ENCODE measurements at regions not wholly inside any gene's neighbourhood (a gene's known extent, or its start where the extent isn't known, plus 50 kb on each side); places are given as distances from the start of the nearest gene placed in this dataset.

DNA sequence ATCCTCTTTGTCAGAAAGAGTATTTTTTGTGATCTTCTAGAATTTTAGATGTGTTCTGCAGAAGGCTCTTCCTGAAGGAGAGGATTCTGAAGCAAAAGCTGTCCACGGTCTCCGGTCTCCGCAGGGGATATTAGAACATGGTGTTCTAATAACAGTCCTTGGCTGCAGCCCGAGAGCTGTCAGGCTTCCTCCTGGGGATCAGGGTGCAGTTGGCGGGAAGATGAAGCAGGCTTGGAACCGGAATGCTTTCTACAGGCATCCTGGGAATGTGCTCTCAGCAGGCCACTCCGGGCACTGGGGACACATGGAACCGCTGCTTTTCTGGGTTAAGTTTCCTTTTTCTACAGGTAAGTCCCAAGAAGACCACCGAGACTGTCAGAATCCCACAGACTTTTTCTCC, 118.6 kb upstream of the PARD3 start:
- H3K27me3 ChIP-seq (ENCODE audit: insufficient read depth, poor library complexity, severe bottlenecking) = no peaks in the 10 kb centered on the region
- TF ChIP-seq, protein P1, sequence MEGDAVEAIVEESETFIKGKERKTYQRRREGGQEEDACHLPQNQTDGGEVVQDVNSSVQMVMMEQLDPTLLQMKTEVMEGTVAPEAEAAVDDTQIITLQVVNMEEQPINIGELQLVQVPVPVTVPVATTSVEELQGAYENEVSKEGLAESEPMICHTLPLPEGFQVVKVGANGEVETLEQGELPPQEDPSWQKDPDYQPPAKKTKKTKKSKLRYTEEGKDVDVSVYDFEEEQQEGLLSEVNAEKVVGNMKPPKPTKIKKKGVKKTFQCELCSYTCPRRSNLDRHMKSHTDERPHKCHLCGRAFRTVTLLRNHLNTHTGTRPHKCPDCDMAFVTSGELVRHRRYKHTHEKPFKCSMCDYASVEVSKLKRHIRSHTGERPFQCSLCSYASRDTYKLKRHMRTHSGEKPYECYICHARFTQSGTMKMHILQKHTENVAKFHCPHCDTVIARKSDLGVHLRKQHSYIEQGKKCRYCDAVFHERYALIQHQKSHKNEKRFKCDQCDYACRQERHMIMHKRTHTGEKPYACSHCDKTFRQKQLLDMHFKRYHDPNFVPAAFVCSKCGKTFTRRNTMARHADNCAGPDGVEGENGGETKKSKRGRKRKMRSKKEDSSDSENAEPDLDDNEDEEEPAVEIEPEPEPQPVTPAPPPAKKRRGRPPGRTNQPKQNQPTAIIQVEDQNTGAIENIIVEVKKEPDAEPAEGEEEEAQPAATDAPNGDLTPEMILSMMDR (IDR thresholded peaks at IDR 0.05; ENCODE audit: poor library complexity, severe bottlenecking) = no peak
- no peak overlapping the region for H3K4me3 ChIP-seq (ENCODE audit: severe bottlenecking)
- H3K9me3 ChIP-seq (ENCODE audit: severe bottlenecking) = no peaks in the 10 kb centered on the region
- no peaks in the 10 kb centered on the region for H3K4me1 ChIP-seq (ENCODE audit: insufficient read depth, poor library complexity, severe bottlenecking)
- H3K27ac ChIP-seq (ENCODE audit: poor library complexity, severe bottlenecking) = no peak overlapping the region
- ATAC-seq (ENCODE audit: low read depth) (no peak), DNase-seq (ENCODE audit: low spot score) (no peak)
- no peaks in the 10 kb centered on the region for H3K36me3 ChIP-seq (ENCODE audit: low read depth)

DNA sequence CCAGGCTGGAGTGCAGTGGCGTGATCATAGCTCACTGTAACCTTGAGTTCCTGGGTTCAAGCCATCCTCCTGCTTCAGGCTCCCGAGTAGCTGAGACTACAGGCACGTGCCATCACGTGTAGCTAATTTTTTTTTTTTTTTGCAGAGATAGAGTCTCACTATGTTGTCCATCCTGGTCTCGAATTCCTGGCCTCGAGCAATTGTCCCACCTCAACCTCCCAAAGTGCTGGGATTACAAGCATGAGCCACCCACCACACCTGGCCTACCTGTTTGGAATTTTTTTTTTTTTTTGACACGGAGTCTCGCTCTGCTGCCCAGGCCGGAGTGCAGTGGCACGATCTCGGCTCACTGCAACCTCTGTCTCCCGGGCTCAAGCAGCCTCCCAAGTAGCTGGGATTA, 117.1 kb upstream of the PARD3 start:
- ATAC-seq (ENCODE audit: low read depth) = no peak
- no peak for DNase-seq (ENCODE audit: low spot score)
- TF ChIP-seq, protein P1 (IDR thresholded peaks at IDR 0.05; ENCODE audit: poor library complexity, severe bottlenecking) = no peak
- no peaks in the 10 kb centered on the region for H3K27me3 ChIP-seq (ENCODE audit: insufficient read depth, poor library complexity, severe bottlenecking)
- no peaks in the 10 kb centered on the region for H3K36me3 ChIP-seq (ENCODE audit: low read depth)
- H3K4me3 ChIP-seq (ENCODE audit: severe bottlenecking) = no peak overlapping the region
- no peaks in the 10 kb centered on the region for H3K4me1 ChIP-seq (ENCODE audit: insufficient read depth, poor library complexity, severe bottlenecking)
- no peaks in the 10 kb centered on the region for H3K9me3 ChIP-seq (ENCODE audit: severe bottlenecking)
- H3K27ac ChIP-seq (ENCODE audit: poor library complexity, severe bottlenecking) = no peak overlapping the region

DNA sequence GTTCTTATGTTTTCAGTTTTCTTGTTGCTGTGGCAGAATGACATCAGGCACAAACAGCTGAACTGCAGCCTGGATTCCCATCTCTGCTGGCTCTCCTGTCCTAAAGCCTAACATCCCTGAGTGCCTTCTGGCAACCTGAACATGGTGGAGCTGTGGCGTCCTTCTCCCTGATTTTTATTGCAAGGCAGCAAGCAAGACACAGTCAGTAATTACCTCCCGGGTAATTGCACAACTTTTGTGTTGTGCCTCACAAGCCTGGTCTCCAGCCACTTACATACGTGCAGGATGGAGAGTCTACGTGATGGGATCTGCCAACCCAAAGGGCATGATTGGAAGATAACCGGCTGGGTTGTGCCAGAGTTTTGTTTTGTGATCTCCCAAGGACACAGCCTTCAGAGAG, 116.1 kb upstream of the PARD3 start:
- Histone ChIP-seq H3K4me3 (ENCODE audit: severe bottlenecking) (no peak overlapping the region), H3K36me3 (ENCODE audit: low read depth) (no peaks in the 10 kb centered on the region), H3K27ac (ENCODE audit: poor library complexity, severe bottlenecking) (no peak overlapping the region), H3K27me3 (ENCODE audit: insufficient read depth, poor library complexity, severe bottlenecking) (no peaks in the 10 kb centered on the region), H3K9me3 (ENCODE audit: severe bottlenecking) (no peaks in the 10 kb centered on the region), H3K4me1 (ENCODE audit: insufficient read depth, poor library complexity, severe bottlenecking) (no peaks in the 10 kb centered on the region)
- DNase-seq (ENCODE audit: low spot score) (no peak), ATAC-seq (ENCODE audit: low read depth) (no peak)
- TF ChIP-seq, protein P1 (IDR thresholded peaks at IDR 0.05; ENCODE audit: poor library complexity, severe bottlenecking) = no peak

DNA sequence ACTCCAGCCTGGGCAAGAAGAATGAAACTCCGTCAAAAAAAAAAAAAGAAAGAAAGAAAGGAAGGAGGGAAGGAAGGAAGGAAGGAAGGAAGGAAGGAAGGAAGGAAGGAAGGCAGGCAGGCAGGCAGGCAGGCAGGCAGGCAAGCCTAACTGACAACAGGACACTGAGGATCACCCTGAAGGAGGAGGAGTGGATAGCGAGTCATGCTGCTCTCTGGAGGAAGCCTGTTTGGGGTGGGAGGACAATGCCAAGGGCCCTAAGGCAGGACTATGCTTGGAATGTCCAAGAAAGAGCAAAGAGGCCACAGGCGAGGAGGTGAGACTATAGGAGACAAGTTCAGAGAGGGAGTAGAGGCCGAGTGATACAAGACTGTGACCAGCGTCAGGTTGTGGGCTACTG, 107.0 kb upstream of the PARD3 start:
- Histone ChIP-seq H3K27me3 (ENCODE audit: insufficient read depth, poor library complexity, severe bottlenecking) (no peaks in the 10 kb centered on the region), H3K27ac (ENCODE audit: poor library complexity, severe bottlenecking) (no peak overlapping the region), H3K36me3 (ENCODE audit: low read depth) (no peaks in the 10 kb centered on the region), H3K4me1 (ENCODE audit: insufficient read depth, poor library complexity, severe bottlenecking) (no peaks in the 10 kb centered on the region), H3K9me3 (ENCODE audit: severe bottlenecking) (peaks cover 3% of the 10 kb centered on the region), H3K4me3 (ENCODE audit: severe bottlenecking) (no peak overlapping the region)
- DNase-seq (ENCODE audit: low spot score) (no peak), ATAC-seq (ENCODE audit: low read depth) (peak; percentile 46; the same call in 1 of the 3 replicates)
- TF ChIP-seq, protein P1 (IDR thresholded peaks at IDR 0.05; ENCODE audit: poor library complexity, severe bottlenecking) = no peak

DNA sequence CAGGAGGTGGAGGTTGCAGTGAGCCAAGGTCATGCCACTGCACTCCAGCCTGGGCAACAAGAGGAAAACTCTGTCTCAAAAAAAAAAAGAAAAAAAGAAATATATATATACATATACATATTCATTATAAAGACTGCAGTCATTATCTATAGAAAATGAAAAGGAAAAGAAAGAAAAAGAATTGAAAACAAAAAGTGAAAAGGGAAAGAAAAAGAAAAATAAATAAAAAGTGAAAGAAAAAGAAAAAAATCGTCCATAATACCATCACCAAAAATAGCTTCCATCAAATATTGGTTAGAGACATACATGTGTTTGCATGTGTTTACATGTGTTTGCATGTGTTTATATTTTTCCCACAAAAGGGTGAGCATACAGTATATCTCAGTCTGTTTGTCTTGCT, 105.5 kb upstream of the PARD3 start:
- TF ChIP-seq, protein P1 (IDR thresholded peaks at IDR 0.05; ENCODE audit: poor library complexity, severe bottlenecking) = no peak
- H3K4me3 ChIP-seq (ENCODE audit: severe bottlenecking) = no peak overlapping the region
- DNase-seq (ENCODE audit: low spot score) (no peak), ATAC-seq (ENCODE audit: low read depth) (no peak)
- peaks cover 3% of the 10 kb centered on the region for H3K9me3 ChIP-seq (ENCODE audit: severe bottlenecking)
- H3K4me1 ChIP-seq (ENCODE audit: insufficient read depth, poor library complexity, severe bottlenecking) = no peaks in the 10 kb centered on the region
- H3K27me3 ChIP-seq (ENCODE audit: insufficient read depth, poor library complexity, severe bottlenecking) = no peaks in the 10 kb centered on the region
- no peak overlapping the region for H3K27ac ChIP-seq (ENCODE audit: poor library complexity, severe bottlenecking)
- H3K36me3 ChIP-seq (ENCODE audit: low read depth) = no peaks in the 10 kb centered on the region

Data from RWPE2 (cell line).